ENCODE measurements at regions not wholly inside any gene's neighbourhood (a gene's known extent, or its start where the extent isn't known, plus 50 kb on each side); places are given as distances from the start of the nearest gene placed in this dataset.
"Not testable (repeated sequence)": the region's sequence is repeated elsewhere in the genome, so short reads cannot be mapped to it uniquely, and the experiment has no call there.

GRCh38 chr13:59437544-59438301 is 726.0 kb downstream of the DIAPH3 start:
- no peak for TF ChIP-seq CTCF (IDR thresholded peaks at IDR 0.05)
- TF ChIP-seq POLR2A (IDR thresholded peaks at IDR 0.05), result no peak
- Histone ChIP-seq H3K27me3 (no peaks in the 10 kb centered on the region), H3K27ac (no peak overlapping the region), H3K4me3 (no peak overlapping the region), H3K9me3 (no peaks in the 10 kb centered on the region), H3K4me1 (no peaks in the 10 kb centered on the region), H3K36me3 (no peaks in the 10 kb centered on the region)
- intact Hi-C loops (cut with DNase I; ENCODE audit: low total_unique reads), result no loop called here
- DNase-seq, result no peak

- no peaks in the 10 kb centered on the region for H3K4me1 ChIP-seq
Observed at GRCh38 chr13:59439776-59440428, 723.8 kb downstream of the DIAPH3 start.

GRCh38 chr13:59441068-59441467 is 722.7 kb downstream of the DIAPH3 start:
- H3K4me1 ChIP-seq; H3K27ac ChIP-seq; DNase-seq; H3K36me3 ChIP-seq; H3K4me3 ChIP-seq; H3K27me3 ChIP-seq; H3K9me3 ChIP-seq; intact Hi-C loops (cut with DNase I; ENCODE audit: low total_unique reads): not testable (repeated sequence)

More at GRCh38 chr13:59439776-59440428, 723.8 kb downstream of the DIAPH3 start:
- H3K36me3 ChIP-seq, result no peaks in the 10 kb centered on the region
- H3K9me3 ChIP-seq, result no peaks in the 10 kb centered on the region
- DNase-seq, result no peak
- intact Hi-C loops (cut with DNase I; ENCODE audit: low total_unique reads), result no loop called here
- H3K4me3 ChIP-seq, result no peak overlapping the region
- H3K27ac ChIP-seq, result no peak overlapping the region
- no peak for TF ChIP-seq CTCF (IDR thresholded peaks at IDR 0.05)
- TF ChIP-seq POLR2A (IDR thresholded peaks at IDR 0.05), result no peak
- H3K27me3 ChIP-seq, result no peaks in the 10 kb centered on the region

- Histone ChIP-seq H3K27me3 (no peaks in the 10 kb centered on the region), H3K9me3 (no peaks in the 10 kb centered on the region), H3K4me1 (no peaks in the 10 kb centered on the region), H3K36me3 (no peaks in the 10 kb centered on the region), H3K27ac (no peak overlapping the region), H3K4me3 (no peak overlapping the region)
- no peak for TF ChIP-seq CTCF (IDR thresholded peaks at IDR 0.05)
- TF ChIP-seq POLR2A (IDR thresholded peaks at IDR 0.05), result no peak
- DNase-seq, result no peak
- intact Hi-C loops (cut with DNase I; ENCODE audit: low total_unique reads), result no loop called here
Observed at GRCh38 chr13:59441596-59442280, 722.0 kb downstream of the DIAPH3 start.

- no peaks in the 10 kb centered on the region for H3K4me1 ChIP-seq
- H3K36me3 ChIP-seq, result no peaks in the 10 kb centered on the region
- TF ChIP-seq POLR2A (IDR thresholded peaks at IDR 0.05), result no peak
- TF ChIP-seq CTCF (IDR thresholded peaks at IDR 0.05), result no peak
- H3K4me3 ChIP-seq, result no peak overlapping the region
- H3K27ac ChIP-seq, result no peak overlapping the region
- H3K9me3 ChIP-seq, result no peaks in the 10 kb centered on the region
- DNase-seq, result no peak
- H3K27me3 ChIP-seq, result no peaks in the 10 kb centered on the region
- intact Hi-C loops (cut with DNase I; ENCODE audit: low total_unique reads), result no loop called here
Observed at GRCh38 chr13:59442461-59442860, 721.3 kb downstream of the DIAPH3 start.
